ENCODE measurements at regions not wholly inside any gene's neighbourhood (a gene's known extent, or its start where the extent isn't known, plus 50 kb on each side); places are given as distances from the start of the nearest gene placed in this dataset.

DNA sequence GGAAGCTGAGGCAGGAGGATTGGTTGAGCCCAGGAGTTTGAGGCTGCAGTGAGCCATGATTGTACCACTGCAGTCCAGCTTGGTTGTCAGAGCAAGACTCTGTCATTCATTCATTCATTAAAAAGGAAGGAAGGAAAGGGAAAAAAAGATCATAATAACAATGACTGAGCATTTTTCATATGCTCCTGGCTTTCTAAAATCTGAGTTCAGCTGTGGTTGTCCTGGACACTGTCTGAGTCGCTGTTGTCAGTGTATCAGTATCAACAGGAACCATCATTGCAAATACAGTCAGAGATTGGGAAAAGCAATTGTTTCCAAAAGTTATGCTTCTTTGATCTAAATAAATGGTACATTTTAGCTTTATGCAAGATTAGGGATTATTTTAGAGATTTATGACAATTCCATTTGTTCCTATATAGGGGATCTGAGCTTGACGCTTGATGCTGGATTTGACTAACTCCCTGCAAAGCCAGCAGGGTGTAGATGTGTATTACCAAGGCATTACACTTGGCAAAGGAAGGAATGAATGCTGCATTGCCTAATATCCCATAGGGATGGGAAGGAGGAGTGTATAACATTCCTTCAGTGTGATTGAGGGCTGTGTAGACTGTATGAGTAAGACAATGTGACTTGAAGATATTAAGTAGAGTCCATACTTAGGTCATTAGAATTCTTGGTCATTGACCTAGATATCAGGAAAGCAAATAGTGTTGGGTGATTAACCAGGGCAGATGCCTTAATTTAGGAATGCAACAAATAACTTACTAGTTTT is 100.2 kb downstream of the DISP1 start (continued):
- TF ChIP-seq PHF8 (conservative IDR thresholded peaks at IDR 0.05; ENCODE audit: low read depth, low read length) (no peak), JUND (IDR thresholded peaks at IDR 0.05; ENCODE audit: low read length) (no peak)
